ENCODE measurements at regions not wholly inside any gene's neighbourhood (a gene's known extent, or its start where the extent isn't known, plus 50 kb on each side); places are given as distances from the start of the nearest gene placed in this dataset.

GRCh38 chr13:57437587-57437986 lies 194.0 kb upstream of the PCDH17 start:
- H3K9me3 ChIP-seq: no peaks in the 10 kb centered on the region
- 80 to 83% methylated on average over 1 to 2 of the region's 2 CpGs for WGBS, 2 donors
- no peak overlapping the region for H3K27ac ChIP-seq
- H3K4me1 ChIP-seq: no peaks in the 10 kb centered on the region
- H3K36me3 ChIP-seq: no peaks in the 10 kb centered on the region
- DNase-seq (no peak), ATAC-seq (ENCODE audit: low FRiP score in 2 of 2) (no peak)
- H3K27me3 ChIP-seq: no peaks in the 10 kb centered on the region
- TF ChIP-seq POLR2AphosphoS5 (IDR thresholded peaks at IDR 0.05): no peak
- TF ChIP-seq EP300 (IDR thresholded peaks at IDR 0.05): no peak
- TF ChIP-seq POLR2A (IDR thresholded peaks at IDR 0.05): no peak
- TF ChIP-seq, protein P1, sequence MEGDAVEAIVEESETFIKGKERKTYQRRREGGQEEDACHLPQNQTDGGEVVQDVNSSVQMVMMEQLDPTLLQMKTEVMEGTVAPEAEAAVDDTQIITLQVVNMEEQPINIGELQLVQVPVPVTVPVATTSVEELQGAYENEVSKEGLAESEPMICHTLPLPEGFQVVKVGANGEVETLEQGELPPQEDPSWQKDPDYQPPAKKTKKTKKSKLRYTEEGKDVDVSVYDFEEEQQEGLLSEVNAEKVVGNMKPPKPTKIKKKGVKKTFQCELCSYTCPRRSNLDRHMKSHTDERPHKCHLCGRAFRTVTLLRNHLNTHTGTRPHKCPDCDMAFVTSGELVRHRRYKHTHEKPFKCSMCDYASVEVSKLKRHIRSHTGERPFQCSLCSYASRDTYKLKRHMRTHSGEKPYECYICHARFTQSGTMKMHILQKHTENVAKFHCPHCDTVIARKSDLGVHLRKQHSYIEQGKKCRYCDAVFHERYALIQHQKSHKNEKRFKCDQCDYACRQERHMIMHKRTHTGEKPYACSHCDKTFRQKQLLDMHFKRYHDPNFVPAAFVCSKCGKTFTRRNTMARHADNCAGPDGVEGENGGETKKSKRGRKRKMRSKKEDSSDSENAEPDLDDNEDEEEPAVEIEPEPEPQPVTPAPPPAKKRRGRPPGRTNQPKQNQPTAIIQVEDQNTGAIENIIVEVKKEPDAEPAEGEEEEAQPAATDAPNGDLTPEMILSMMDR (IDR thresholded peaks at IDR 0.05): no peak
- no peak overlapping the region for H3K4me3 ChIP-seq

DNA sequence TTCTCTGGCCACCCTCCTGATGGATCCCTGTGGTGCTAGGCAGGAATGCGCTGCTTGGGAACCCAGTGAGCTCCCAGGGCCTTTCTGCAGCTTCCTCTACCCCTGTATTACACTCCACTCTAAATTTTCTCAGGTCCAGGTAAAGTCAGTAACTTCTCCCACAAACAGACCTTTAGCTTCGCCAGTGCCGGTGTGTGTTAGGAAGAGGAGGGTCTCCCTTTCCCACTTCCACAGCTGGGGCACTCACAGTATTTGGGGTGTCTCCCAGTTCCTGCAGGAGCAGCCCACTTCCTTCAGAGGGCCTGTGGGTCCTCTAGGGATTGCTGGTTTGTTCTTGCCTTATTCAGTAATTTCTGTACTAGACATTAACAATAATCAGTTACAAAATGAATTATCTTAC lies 193.5 kb upstream of the PCDH17 start:
- Histone ChIP-seq H3K4me3 (no peak overlapping the region), H3K27me3 (no peaks in the 10 kb centered on the region), H3K4me1 (no peaks in the 10 kb centered on the region), H3K27ac (no peak overlapping the region), H3K36me3 (no peaks in the 10 kb centered on the region), H3K9me3 (no peaks in the 10 kb centered on the region)
- 91 to 97% methylated on average over 3 of the region's 3 CpGs for WGBS, 2 donors
- DNase-seq (no peak), ATAC-seq (ENCODE audit: low FRiP score in 2 of 2) (no peak)
- TF ChIP-seq EP300 (IDR thresholded peaks at IDR 0.05) (no peak), POLR2AphosphoS5 (IDR thresholded peaks at IDR 0.05) (no peak), POLR2A (IDR thresholded peaks at IDR 0.05) (no peak)
- TF ChIP-seq, protein P1 (IDR thresholded peaks at IDR 0.05): no peak

GRCh38 chr13:57443494-57443893 lies 188.1 kb upstream of the PCDH17 start:
- H3K27me3 ChIP-seq: no peaks in the 10 kb centered on the region
- no peaks in the 10 kb centered on the region for H3K4me1 ChIP-seq
- H3K9me3 ChIP-seq: no peaks in the 10 kb centered on the region
- H3K36me3 ChIP-seq: no peaks in the 10 kb centered on the region
- TF ChIP-seq POLR2A (IDR thresholded peaks at IDR 0.05): no peak
- TF ChIP-seq POLR2AphosphoS5 (IDR thresholded peaks at IDR 0.05): no peak
- TF ChIP-seq, protein P1 (IDR thresholded peaks at IDR 0.05): no peak
- TF ChIP-seq EP300 (IDR thresholded peaks at IDR 0.05): no peak
- no peak overlapping the region for H3K4me3 ChIP-seq
- no peak overlapping the region for H3K27ac ChIP-seq
- ATAC-seq (ENCODE audit: low FRiP score in 2 of 2): no peak
- WGBS, 2 donors: 81 to 84% methylated on average over 2 of the region's 2 CpGs
- no peak for DNase-seq

GRCh38 chr13:57450356-57450755 lies 181.2 kb upstream of the PCDH17 start:
- H3K4me3 ChIP-seq: no peak overlapping the region
- DNase-seq (no peak), ATAC-seq (ENCODE audit: low FRiP score in 2 of 2) (no peak)
- H3K4me1 ChIP-seq: no peaks in the 10 kb centered on the region
- TF ChIP-seq, protein P1 (IDR thresholded peaks at IDR 0.05): no peak
- no peak for TF ChIP-seq EP300 (IDR thresholded peaks at IDR 0.05)
- TF ChIP-seq POLR2A (IDR thresholded peaks at IDR 0.05): no peak
- no peak for TF ChIP-seq POLR2AphosphoS5 (IDR thresholded peaks at IDR 0.05)
- H3K9me3 ChIP-seq: no peaks in the 10 kb centered on the region
- H3K36me3 ChIP-seq: no peaks in the 10 kb centered on the region
- no peak overlapping the region for H3K27ac ChIP-seq
- H3K27me3 ChIP-seq: no peaks in the 10 kb centered on the region
- 92 to 95% methylated on average over 2 of the region's 2 CpGs for WGBS, 2 donors

- Histone ChIP-seq H3K9me3 (no peaks in the 10 kb centered on the region), H3K27ac (no peak overlapping the region), H3K4me3 (no peak overlapping the region), H3K36me3 (no peaks in the 10 kb centered on the region), H3K4me1 (no peaks in the 10 kb centered on the region), H3K27me3 (no peaks in the 10 kb centered on the region)
- no peak for DNase-seq
- TF ChIP-seq, protein P1 (IDR thresholded peaks at IDR 0.05): no peak
- TF ChIP-seq POLR2AphosphoS5 (IDR thresholded peaks at IDR 0.05) (no peak), EP300 (IDR thresholded peaks at IDR 0.05) (no peak), POLR2A (IDR thresholded peaks at IDR 0.05) (no peak)
- 60 to 62% methylated on average over 2 of the region's 2 CpGs for WGBS, 2 donors
- no peak for ATAC-seq (ENCODE audit: low FRiP score in 2 of 2)
Measured at GRCh38 chr13:57452228-57452627, 179.3 kb upstream of the PCDH17 start.

Data from upper lobe of left lung (tissue), 6 donors.